GM12878 (cell line): ENCODE measurements at regions not wholly inside any gene's neighbourhood (a gene's known extent, or its start where the extent isn't known, plus 50 kb on each side); places are given as distances from the start of the nearest gene placed in this dataset.

Experiments used
- ATAC-seq: fragments of 200-7000 bp; cut with Tn5 transposase; 3 replicates; pipeline ENCODE4 v1.9.1; 2020; ENCODE audit warnings: mild to moderate bottlenecking, moderate library complexity
- BruUV-seq: library from RNA; stranded (reverse); fragments of 400-500 nt; replicated peaks from 2 replicates; lab custom pipeline; 2021; lab: Mats Ljungman, UMichigan
- CTCF ChIA-PET: fragments of 300-600 bp; sonication (Branson Sonifier 250); formaldehyde crosslinking; extraction: SDS; loops from one replicate; lab custom pipeline; 2021; ENCODE audit warnings: inconsistent platforms; lab: Yijun Ruan, JAX
- POLR2A ChIA-PET: fragments of 350-600 bp; formaldehyde crosslinking; extraction: SDS; loops from one replicate; lab custom pipeline; 2021; ENCODE audit warnings: inconsistent platforms; lab: Charles Lee
- RAD21 ChIA-PET: fragments of 300-600 bp; sonication (Branson Sonifier 250); formaldehyde crosslinking; loops from one replicate; lab custom pipeline; 2023; ENCODE audit warnings: antibody characterized with exemption; ENCODE audit not compliant: unreplicated experiment; lab: Charles Lee
- SMC1A ChIA-PET: fragments of 300-600 bp; sonication (Branson Sonifier 250); formaldehyde crosslinking; loops from one replicate; lab custom pipeline; 2023; ENCODE audit not compliant: unreplicated experiment, uncharacterized antibody; lab: Charles Lee
- DNase-seq: peaks from one replicate; pipeline ENCODE4 v3.0.0-alpha.2; 2011; ENCODE audit warnings: low read depth, low spot score
- FAIRE-seq: peaks from 3 replicates; lab custom pipeline; 2011; peaks lifted over from hg19 to GRCh38; lab: Jason Lieb, UNC
- H2AFZ ChIP-seq: 2 replicates; pipeline ENCODE4 v1.6.0; 2011; ENCODE audit warnings: low read depth, low read length, control low read depth; ENCODE audit not compliant: control insufficient read depth
- H3K27ac ChIP-seq: 2 replicates; pipeline ENCODE4 v1.5.1; 2011; ENCODE audit warnings: control low read depth; ENCODE audit not compliant: control insufficient read depth, insufficient read depth
- H3K27me3 ChIP-seq, 2 experiments: replicated peaks in 1 of 2; 2 replicates each; pipeline versions ENCODE4 v1.6.0 to v1.6.1; 2011; ENCODE audit warnings: low read length in 1 of 2; ENCODE audit not compliant: control insufficient read depth in 2 of 2, insufficient read depth in 2 of 2
- H3K36me3 ChIP-seq, 2 experiments: 2 replicates each; pipeline ENCODE4 v1.5.1; 2011; ENCODE audit warnings: low read length in 1 of 2; ENCODE audit not compliant: control insufficient read depth in 2 of 2, insufficient read depth in 2 of 2
- H3K4me1 ChIP-seq: 2 replicates; pipeline ENCODE4 v1.6.1; 2011; ENCODE audit warnings: mild to moderate bottlenecking, low read length, moderate library complexity, mixed read lengths; ENCODE audit not compliant: control insufficient read depth, insufficient read depth
- H3K4me2 ChIP-seq: 2 replicates; pipeline ENCODE4 v1.6.0; 2011; ENCODE audit warnings: control low read depth; ENCODE audit not compliant: control insufficient read depth, insufficient read depth
- H3K4me3 ChIP-seq: fragments of 200-600 bp; sonication (generic); 2 replicates; pipeline ENCODE4 v1.5.1; 2016
- H3K79me2 ChIP-seq: 2 replicates; pipeline ENCODE4 v1.6.0; 2011; ENCODE audit warnings: low read length; ENCODE audit not compliant: control insufficient read depth, insufficient read depth
- H3K9ac ChIP-seq: 2 replicates; pipeline ENCODE4 v1.8.0; 2011; ENCODE audit warnings: low read length, control low read depth, mixed read lengths; ENCODE audit not compliant: control insufficient read depth, insufficient read depth
- H3K9me3 ChIP-seq: replicated peaks from 3 replicates; pipeline ENCODE4 v1.5.1; 2011; ENCODE audit warnings: mild to moderate bottlenecking, low read length; ENCODE audit not compliant: control insufficient read depth, insufficient read depth
- H4K20me1 ChIP-seq: 2 replicates; pipeline ENCODE4 v1.6.0; 2011; ENCODE audit not compliant: control insufficient read depth, insufficient read depth
- ATF2 ChIP-seq: IDR thresholded peaks from 2 replicates; pipeline ENCODE4 v1.6.1; 2012; ENCODE audit warnings: low read length, inconsistent platforms
- ATF7 ChIP-seq: fragments of 450-650 bp; IDR thresholded peaks from 2 replicates; pipeline ENCODE4 v1.6.1; 2016; ENCODE audit warnings: low read depth, mild to moderate bottlenecking
- CBX3 ChIP-seq: fragments of 200-600 bp; sonication (generic); IDR thresholded peaks from 2 replicates; pipeline ENCODE4 v1.6.1; 2016; ENCODE audit warnings: low read depth, borderline replicate concordance
- CHD1 ChIP-seq: IDR thresholded peaks from 2 replicates; pipeline ENCODE4 v1.6.1; 2012; ENCODE audit warnings: low read depth, low read length, improper control_type of control experiment
- ELK1 ChIP-seq: IDR thresholded peaks from 2 replicates; pipeline ENCODE4 v1.6.1; 2012; ENCODE audit warnings: low read depth, low read length, improper control_type of control experiment
- EZH2 ChIP-seq: IDR thresholded peaks from 2 replicates; pipeline ENCODE4 v1.6.1; 2012; ENCODE audit warnings: low read depth, mild to moderate bottlenecking, control low read depth, inconsistent platforms, low read length, borderline replicate concordance; ENCODE audit not compliant: control insufficient read depth
- GABPA ChIP-seq: IDR thresholded peaks from 2 replicates; pipeline ENCODE4 v1.6.1; 2014; ENCODE audit warnings: antibody characterized with exemption, low read depth, mild to moderate bottlenecking, inconsistent platforms
- HDAC6 ChIP-seq: fragments of 200-600 bp; sonication (generic); IDR thresholded peaks from one replicate; pipeline ENCODE4 v1.8.0; 2017; ENCODE audit warnings: antibody characterized with exemption; ENCODE audit not compliant: unreplicated experiment
- NFXL1 ChIP-seq: fragments of 450-650 bp; IDR thresholded peaks from 2 replicates; pipeline ENCODE4 v1.6.1; 2017; ENCODE audit warnings: antibody characterized with exemption, mild to moderate bottlenecking, borderline replicate concordance
- RBBP5 ChIP-seq: fragments of 200-600 bp; sonication (generic); conservative IDR thresholded peaks from 2 replicates; pipeline ENCODE4 v1.6.1; 2016
- SMAD1 ChIP-seq: fragments of 450-650 bp; IDR thresholded peaks from 2 replicates; pipeline ENCODE4 v1.6.1; 2018; ENCODE audit warnings: mild to moderate bottlenecking, low read depth; ENCODE audit not compliant: partially characterized antibody
- SMC3 ChIP-seq: IDR thresholded peaks from 2 replicates; pipeline ENCODE4 v1.6.1; 2011; ENCODE audit warnings: low read length, improper control_type of control experiment, borderline replicate concordance
- STAT1 ChIP-seq: fragments of 450-650 bp; conservative IDR thresholded peaks from 2 replicates; pipeline ENCODE4 v1.6.1; 2014; ENCODE audit warnings: antibody characterized with exemption, mild to moderate bottlenecking
- TCF3 ChIP-seq: IDR thresholded peaks from 2 replicates; pipeline ENCODE4 v1.6.1; 2012; ENCODE audit warnings: low read depth, mild to moderate bottlenecking, low read length, borderline replicate concordance; ENCODE audit not compliant: insufficient read depth
- ZBTB40 ChIP-seq: fragments of 450-650 bp; IDR thresholded peaks from 2 replicates; pipeline ENCODE4 v1.6.1; 2016; ENCODE audit warnings: mild to moderate bottlenecking, moderate library complexity, borderline replicate concordance
- WGBS: methylation state at CpG from one replicate; pipeline ENCODE4 v1.1.6; 2016; ENCODE audit warnings: low lambda C conversion rate; ENCODE audit not compliant: insufficient replicate concordance, insufficient coverage; ENCODE audit errors: missing lambda C conversion rate; 5-methylcytosine and 5-hydroxymethylcytosine counted together
- in situ Hi-C: fragments of 300-500 bp; cut with MboI; formaldehyde crosslinking; loops from 9 replicates; pipeline ENCODE4 v1.14.3; 2018; ENCODE audit warnings: mixed read lengths
- intact Hi-C: fragments of 100-400 bp; cut with micrococcal nuclease; formaldehyde crosslinking; loops from one replicate; pipeline ENCODE4 v1.14.2; 2022; ENCODE audit not compliant: unreplicated experiment

- Histone ChIP-seq H3K79me2 (no peaks in the 10 kb centered on the region), H3K9ac (no peak overlapping the region), H3K36me3 (no peaks in the 10 kb centered on the region), H3K4me3 (no peak overlapping the region), H3K27ac (no peak overlapping the region), H3K4me1 (no peaks in the 10 kb centered on the region), H4K20me1 (no peaks in the 10 kb centered on the region), H3K9me3 (no peaks in the 10 kb centered on the region; the same call in 2 of the 3 replicates), H3K27me3 (no peaks in the 10 kb centered on the region; a peak in 1 of 4 replicates), H2AFZ (no peak overlapping the region), H3K4me2 (no peak overlapping the region)
- no peak for ATAC-seq
- BruUV-seq = no TSS peak
- DNase-seq = no peak
- TF ChIP-seq GABPA = no peak
- no peak for TF ChIP-seq TCF3
- TF ChIP-seq EZH2 = no peak
- TF ChIP-seq ELK1 = no peak
- no peak for TF ChIP-seq ATF2
- no peak for TF ChIP-seq HDAC6
- TF ChIP-seq NFXL1 = no peak
- TF ChIP-seq STAT1 = no peak
- no peak for TF ChIP-seq SMAD1
- TF ChIP-seq CBX3 = no peak
- no peak for TF ChIP-seq RBBP5
- TF ChIP-seq CHD1 = no peak
- no peak for TF ChIP-seq SMC3
- TF ChIP-seq ZBTB40 = no peak
- TF ChIP-seq ATF7 = no peak
- ChIA-PET SMC1A (interaction anchor here (1.6 to 1.9 kb wide), 2 partner anchors 15 to 49 kb away, joined by 3 to 4 read pairs; no protein-coding TSS in a partner anchor), POLR2A (interaction anchor here (0.6 kb wide), 1 partner anchor 1107 kb away, joined by 3 read pairs; no protein-coding TSS in a partner anchor), RAD21 (no interaction called here), CTCF (interaction anchor here (1.0 kb wide), 1 partner anchor 143 kb away, joined by 6 read pairs; no protein-coding TSS in a partner anchor)
- intact Hi-C loops (no loop called here), in situ Hi-C loops (no loop called here)
- 66% methylated on average over 2 of the region's 2 CpGs for WGBS
- FAIRE-seq = no peak
Measured at GRCh38 chr7:106593028-106593417, 67.9 kb downstream of the CCDC71L start.
